ENCODE measurements at regions not wholly inside any gene's neighbourhood (a gene's known extent, or its start where the extent isn't known, plus 50 kb on each side); places are given as distances from the start of the nearest gene placed in this dataset.
A peak's percentile ranks its signal among the peaks of the same experiment; 100 is the strongest.

DNA sequence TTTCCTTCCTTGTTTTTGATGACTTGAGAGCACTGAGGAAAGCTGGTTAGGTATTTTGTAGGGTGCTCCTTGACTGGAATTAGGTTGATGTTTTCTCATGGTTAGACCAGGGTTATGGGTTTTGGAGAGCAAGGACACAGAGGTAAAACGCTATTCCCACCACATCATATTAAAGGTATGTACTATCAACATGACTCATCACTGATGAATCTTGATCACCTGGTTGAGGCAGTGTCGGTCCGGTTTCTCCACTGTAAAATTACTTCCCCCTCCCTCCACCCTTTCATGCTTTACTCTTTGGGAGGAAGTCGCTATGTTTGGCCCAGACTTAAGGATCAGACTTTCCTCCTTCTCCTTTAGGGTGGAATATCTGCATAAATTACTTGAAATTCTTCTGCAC, 201.6 kb downstream of the EDEM1 start:
- no peak for DNase-seq (ENCODE audit: low read depth, low spot score)
- in situ Hi-C loops (cut with HindIII; ENCODE audit: low pct_unique_long_range_greater_than_20kb, low sequenced_read_pairs) = no loop called here

- no peak for DNase-seq (ENCODE audit: low read depth, low spot score)
- in situ Hi-C loops (cut with HindIII; ENCODE audit: low pct_unique_long_range_greater_than_20kb, low sequenced_read_pairs) = no loop called here
These were observed 202.7 kb downstream of the EDEM1 start for GRCh38 chr3:5390221-5390620.

DNA sequence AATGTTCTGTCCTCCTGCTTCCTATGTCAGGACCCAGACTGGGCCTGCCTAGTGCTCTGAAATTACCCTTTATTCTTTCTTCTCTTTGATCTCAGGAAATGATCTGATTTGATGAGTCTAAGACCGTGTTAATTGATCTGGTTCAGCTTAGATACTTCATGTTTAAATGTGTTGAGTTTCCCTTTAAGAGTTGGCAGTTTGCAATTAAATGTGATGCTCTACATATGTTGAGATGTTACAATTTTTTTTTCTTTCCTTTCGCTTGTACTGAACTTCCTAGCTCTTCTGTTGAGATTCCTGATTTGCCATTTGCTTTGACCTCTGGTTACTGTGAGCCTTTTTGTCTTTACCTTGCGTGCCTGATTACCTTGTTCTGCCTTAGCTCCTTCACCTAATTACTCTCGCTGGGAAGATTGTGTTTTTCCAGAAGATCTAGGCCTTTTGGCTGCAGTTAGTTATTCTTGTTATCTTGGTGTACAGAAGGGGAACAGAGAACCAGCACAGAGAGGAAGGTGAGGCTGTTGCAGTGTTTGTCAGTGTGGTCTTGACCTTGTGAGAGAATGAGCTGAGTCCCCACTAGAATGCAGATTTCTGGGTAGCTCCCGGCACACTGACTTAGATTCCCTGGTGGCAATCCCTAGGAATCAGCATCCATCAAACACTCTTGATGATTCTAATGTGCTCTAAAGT, 203.6 kb downstream of the EDEM1 start:
- no peak for DNase-seq (ENCODE audit: low read depth, low spot score)
- in situ Hi-C loops (cut with HindIII; ENCODE audit: low pct_unique_long_range_greater_than_20kb, low sequenced_read_pairs) = no loop called here

DNA sequence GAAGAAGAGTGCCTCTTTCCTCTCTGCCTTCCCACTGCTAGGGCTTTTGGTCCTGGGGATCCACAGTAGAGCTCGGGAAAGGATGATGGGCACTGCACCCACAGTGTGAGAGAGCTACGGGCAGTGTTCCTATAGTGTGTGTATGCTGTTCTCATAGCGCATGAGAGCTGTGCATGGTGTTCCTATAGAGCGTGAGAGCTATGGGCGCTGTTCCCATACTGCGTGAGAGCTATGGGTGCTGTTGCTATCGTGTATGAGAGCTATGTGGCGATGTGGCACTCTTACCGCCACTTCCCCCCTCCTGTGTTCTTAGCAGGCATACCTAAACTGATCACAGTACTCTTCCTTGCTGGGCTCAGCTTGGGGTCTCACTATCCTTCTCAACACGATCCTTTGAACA, 213.5 kb downstream of the EDEM1 start:
- no peak for DNase-seq (ENCODE audit: low read depth, low spot score)
- in situ Hi-C loops (cut with HindIII; ENCODE audit: low pct_unique_long_range_greater_than_20kb, low sequenced_read_pairs) = no loop called here

DNA sequence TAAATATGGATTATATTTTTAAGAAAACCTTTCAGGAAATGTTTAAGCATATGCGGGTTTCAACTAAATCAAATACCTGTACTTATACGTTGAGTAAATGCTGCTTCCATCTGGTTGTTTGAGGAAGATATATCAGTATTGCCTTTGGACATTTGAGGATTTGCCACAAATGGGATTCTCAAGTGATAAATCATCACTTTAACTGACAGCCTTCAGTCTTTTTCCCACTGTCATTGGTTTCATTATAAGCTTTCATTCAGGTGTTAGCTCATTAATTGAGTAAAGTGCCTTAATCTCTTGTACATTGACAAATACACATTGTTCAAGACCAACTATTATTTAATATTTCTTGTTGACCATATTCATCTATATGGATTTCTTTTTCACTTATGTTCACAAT, 217.2 kb downstream of the EDEM1 start:
- in situ Hi-C loops (cut with HindIII; ENCODE audit: low pct_unique_long_range_greater_than_20kb, low sequenced_read_pairs) = no loop called here
- no peak for DNase-seq (ENCODE audit: low read depth, low spot score)

- in situ Hi-C loops (cut with HindIII; ENCODE audit: low pct_unique_long_range_greater_than_20kb, low sequenced_read_pairs) = no loop called here
- DNase-seq (ENCODE audit: low read depth, low spot score) = no peak
These were observed 224.3 kb downstream of the EDEM1 start for GRCh38 chr3:5411786-5412185.

DNA sequence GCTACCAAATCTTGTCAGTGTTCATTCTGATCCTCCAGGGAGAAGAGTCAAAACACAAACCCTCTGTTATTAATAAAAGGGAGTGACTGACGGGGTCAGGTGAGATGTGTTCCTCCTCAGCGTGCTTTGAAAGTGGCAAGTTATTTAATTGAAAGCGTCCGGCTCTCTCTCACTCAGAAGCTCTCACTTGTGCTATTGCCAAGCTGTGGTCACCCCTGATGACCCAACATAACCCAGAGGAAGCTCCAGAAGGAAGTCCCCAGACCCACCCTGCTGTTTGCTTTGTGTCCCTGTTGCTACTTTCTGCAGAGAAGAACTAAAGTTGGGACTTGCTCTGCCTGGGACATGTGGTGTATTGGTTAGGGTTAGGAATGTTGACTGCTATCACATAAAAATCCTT, 235.6 kb downstream of the EDEM1 start:
- in situ Hi-C loops (cut with HindIII; ENCODE audit: low pct_unique_long_range_greater_than_20kb, low sequenced_read_pairs) = no loop called here
- peak; percentile 21 for DNase-seq (ENCODE audit: low read depth, low spot score)

DNA sequence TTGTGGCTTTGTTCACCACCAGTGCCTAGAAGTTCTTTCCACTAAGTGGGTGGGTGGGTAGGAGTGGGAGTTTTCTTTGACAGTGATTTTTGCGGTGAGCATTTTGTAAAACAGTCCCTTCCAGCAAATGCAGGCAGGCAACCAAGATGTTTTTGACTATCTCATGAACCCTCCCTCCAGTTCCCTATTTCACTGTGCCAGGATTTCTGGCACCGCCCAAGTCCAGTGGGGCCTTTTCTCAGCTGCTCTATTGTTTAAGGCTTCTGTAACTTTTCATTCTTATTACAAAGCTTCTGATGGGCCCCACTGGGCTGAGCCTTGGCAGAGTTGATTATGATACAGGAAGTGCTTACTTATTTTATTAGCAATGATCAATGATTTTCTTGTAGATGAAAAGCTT, 236.0 kb downstream of the EDEM1 start:
- in situ Hi-C loops (cut with HindIII; ENCODE audit: low pct_unique_long_range_greater_than_20kb, low sequenced_read_pairs) = no loop called here
- no peak for DNase-seq (ENCODE audit: low read depth, low spot score)

GRCh38 chr3:5425371-5425770, 237.9 kb downstream of the EDEM1 start:
- DNase-seq (ENCODE audit: low read depth, low spot score) = no peak

DNA sequence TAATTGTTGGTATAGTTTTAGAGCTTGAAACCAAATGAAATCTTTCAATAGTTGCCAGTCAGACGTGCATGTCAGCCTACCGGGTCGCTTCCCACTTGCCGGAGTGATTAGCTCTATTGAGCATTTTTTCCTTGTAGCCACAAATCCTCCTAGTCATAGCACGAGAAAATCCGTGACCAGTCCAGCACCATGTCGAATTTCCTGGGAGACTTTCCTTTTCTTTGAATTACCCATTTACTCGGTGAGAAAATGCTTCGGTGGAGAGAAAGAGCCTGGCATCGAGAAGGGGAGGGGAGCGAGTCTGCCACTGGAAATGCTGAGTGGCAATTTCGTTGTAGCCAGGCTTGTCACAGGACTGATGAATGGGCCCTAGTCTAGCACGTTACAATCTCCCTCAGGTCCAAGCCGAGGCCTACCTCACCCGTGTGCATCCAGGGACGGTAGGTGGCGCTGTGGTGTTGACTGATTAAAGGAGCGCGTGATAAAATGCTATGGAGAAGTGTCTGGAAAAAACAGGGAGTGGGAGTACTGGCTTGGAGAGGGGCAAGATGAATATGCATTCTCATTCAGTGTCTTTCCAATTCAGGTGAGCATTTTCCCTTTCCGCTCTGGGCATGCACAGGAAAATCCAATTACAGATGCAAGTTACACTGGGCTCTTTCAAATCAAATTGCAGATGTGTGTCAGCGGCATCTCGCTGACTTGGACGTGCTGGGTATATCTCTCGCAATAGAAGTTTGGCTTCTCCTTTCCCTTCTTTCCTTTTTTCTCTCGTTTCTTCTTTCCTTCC, 238.8 kb downstream of the EDEM1 start:
- in situ Hi-C loops (cut with HindIII; ENCODE audit: low pct_unique_long_range_greater_than_20kb, low sequenced_read_pairs) = no loop called here
- peak; percentile 93 for DNase-seq (ENCODE audit: low read depth, low spot score)

More at GRCh38 chr3:5425371-5425770, 237.9 kb downstream of the EDEM1 start:
- in situ Hi-C loops (cut with HindIII; ENCODE audit: low pct_unique_long_range_greater_than_20kb, low sequenced_read_pairs) = no loop called here

DNA sequence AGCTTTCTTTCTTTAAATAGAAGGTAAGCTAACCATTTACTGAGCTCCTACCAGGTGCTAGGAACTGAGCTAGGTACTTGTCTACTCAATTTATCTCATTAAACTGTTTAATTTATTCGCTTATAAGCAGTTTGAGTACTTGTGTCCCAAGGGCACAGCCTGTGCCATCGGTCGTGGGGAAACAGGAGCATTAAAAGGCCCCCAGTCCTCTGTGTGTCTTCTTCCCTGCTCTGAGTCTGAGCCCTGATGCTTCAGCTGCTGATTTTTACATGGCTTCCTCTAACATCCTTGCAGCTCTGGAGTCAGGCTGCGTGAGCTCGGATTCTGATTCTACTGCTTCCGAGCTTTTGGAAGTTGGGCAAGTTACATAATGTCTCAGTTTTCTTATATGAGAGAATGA, 239.5 kb downstream of the EDEM1 start:
- in situ Hi-C loops (cut with HindIII; ENCODE audit: low pct_unique_long_range_greater_than_20kb, low sequenced_read_pairs) = no loop called here
- DNase-seq (ENCODE audit: low read depth, low spot score) = no peak

DNA sequence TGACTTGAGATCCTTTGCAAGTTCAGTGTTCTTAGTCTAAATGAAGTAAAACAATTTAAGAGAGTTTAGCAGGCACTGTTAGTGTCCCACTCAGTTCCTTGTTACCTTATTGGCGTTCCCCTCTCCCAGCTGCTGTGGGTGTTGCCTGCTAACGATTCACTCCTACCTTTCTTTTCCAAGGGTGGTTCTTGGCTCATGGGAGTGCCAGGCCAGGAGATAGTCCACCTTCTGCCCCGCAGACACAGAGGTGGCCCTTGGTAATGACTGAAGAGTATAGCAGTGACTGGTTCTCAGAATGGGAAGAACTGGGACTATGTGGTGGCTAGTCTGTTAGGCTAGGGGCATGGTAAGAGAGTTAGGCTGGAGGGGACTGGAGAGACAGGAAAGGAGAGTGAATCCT, 240.4 kb downstream of the EDEM1 start:
- no peak for DNase-seq (ENCODE audit: low read depth, low spot score)
- in situ Hi-C loops (cut with HindIII; ENCODE audit: low pct_unique_long_range_greater_than_20kb, low sequenced_read_pairs) = no loop called here

DNA sequence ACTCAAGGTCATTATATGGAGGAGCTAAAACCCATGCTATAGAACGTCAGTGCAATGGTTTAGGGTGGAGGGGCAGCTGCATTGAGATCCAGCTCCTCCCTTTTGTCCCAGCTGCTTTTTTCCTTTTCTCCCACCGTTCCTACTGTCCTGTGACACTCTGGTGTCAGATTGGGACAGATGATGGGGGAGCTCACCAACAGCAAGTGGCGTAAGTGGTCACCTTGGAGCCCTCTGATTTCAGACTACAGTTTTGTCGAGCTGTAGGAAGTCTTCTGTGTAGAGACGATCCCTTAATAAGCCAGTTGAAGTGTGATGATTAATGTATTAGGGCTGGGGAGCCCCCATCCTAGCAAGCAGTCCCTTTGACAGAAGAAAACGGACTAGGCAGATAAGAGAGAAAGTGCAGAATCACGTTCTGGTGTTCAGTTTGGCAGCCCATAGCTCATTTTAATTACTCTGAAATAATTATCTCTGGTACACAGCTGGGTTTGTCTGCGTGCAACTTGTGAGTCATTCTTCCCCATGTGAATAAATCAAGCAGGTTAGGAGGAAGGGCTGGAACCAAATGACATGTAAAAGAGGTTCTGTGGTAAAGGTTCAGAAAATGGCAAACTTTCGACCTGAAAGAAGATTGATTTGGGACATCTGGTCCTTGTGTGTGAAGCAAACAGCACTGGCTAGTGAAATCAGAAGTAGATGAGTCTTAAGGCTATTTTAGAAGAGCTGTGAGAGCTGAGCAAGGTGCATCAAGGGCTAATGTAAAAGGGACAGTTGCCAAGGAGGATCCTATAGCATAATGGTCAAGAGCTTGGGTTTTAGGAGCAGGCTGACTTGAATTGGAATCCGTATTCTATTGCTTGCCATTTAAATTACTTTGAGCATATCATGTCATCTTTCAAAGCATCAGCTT, 241.4 kb downstream of the EDEM1 start:
- DNase-seq (ENCODE audit: low read depth, low spot score) = no peak
- in situ Hi-C loops (cut with HindIII; ENCODE audit: low pct_unique_long_range_greater_than_20kb, low sequenced_read_pairs) = no loop called here

- in situ Hi-C loops (cut with HindIII; ENCODE audit: low pct_unique_long_range_greater_than_20kb, low sequenced_read_pairs) = no loop called here
- no peak for DNase-seq (ENCODE audit: low read depth, low spot score)
These were observed 242.0 kb downstream of the EDEM1 start for GRCh38 chr3:5429517-5429890.

GRCh38 chr3:5430701-5431100, 243.2 kb downstream of the EDEM1 start:
- in situ Hi-C loops (cut with HindIII; ENCODE audit: low pct_unique_long_range_greater_than_20kb, low sequenced_read_pairs) = no loop called here
- no peak for DNase-seq (ENCODE audit: low read depth, low spot score)

DNA sequence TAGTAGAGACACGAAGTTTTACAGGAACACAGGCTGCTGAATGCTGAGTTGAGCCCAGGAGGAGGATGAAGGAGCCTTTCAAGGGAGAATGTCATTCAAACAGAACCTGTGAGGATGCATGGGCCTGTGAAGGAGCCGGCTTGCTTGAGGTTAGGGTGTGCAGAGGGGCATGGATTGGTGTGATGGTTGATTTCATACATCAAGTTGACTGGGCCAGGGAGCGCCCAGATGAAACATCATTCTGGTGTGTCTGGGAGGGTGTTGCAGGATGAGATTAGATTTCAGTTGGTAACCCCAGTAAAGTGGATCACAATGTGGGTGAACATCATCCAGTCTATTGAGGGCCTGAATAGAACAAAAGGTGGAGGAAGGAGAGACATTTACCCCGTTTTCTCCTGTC, 243.6 kb downstream of the EDEM1 start:
- in situ Hi-C loops (cut with HindIII; ENCODE audit: low pct_unique_long_range_greater_than_20kb, low sequenced_read_pairs) = no loop called here
- DNase-seq (ENCODE audit: low read depth, low spot score) = no peak

GRCh38 chr3:5431811-5432378, 244.4 kb downstream of the EDEM1 start:
- in situ Hi-C loops (cut with HindIII; ENCODE audit: low pct_unique_long_range_greater_than_20kb, low sequenced_read_pairs) = no loop called here
- DNase-seq (ENCODE audit: low read depth, low spot score) = no peak

GRCh38 chr3:5437296-5437782, 249.8 kb downstream of the EDEM1 start:
- in situ Hi-C loops (cut with HindIII; ENCODE audit: low pct_unique_long_range_greater_than_20kb, low sequenced_read_pairs) = no loop called here

More at GRCh38 chr3:5437296-5437782, 249.8 kb downstream of the EDEM1 start:
- DNase-seq (ENCODE audit: low read depth, low spot score) = no peak

Measured in SK-MEL-5 (cell line).